ENCODE measurements at regions not wholly inside any gene's neighbourhood (a gene's known extent, or its start where the extent isn't known, plus 50 kb on each side); places are given as distances from the start of the nearest gene placed in this dataset.
"Not testable (repeated sequence)": the region's sequence is repeated elsewhere in the genome, so short reads cannot be mapped to it uniquely, and the experiment has no call there.

DNA sequence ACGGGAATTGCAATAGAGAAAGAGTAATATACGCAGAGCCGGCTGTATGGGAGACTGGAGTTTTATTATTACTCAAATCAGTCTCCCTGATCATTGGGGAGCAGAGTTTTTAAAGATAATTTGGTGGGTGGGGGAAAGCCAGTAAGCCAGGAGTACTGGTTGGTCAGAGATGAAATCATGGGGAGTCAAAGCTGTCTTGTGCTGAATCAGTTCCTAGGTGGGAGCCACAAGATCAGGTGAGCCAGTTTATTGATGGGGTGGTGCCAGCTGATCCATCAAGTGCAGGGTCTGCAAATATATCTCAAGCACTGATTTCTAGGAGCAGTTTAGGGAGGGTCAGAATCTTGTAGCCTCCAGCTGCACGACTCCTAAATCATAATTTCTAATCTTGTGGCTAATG, 69.2 kb upstream of the SNX9 start:
- ATAC-seq: not testable (repeated sequence)

- ATAC-seq: no peak
- no peak for TF ChIP-seq TCF4 (CRISPR knock-in tag; IDR thresholded peaks at IDR 0.05; ENCODE audit: borderline replicate concordance)
- TF ChIP-seq TOX (CRISPR knock-in tag; IDR thresholded peaks at IDR 0.05; ENCODE audit: borderline replicate concordance): no peak
- TF ChIP-seq BACH2 (CRISPR knock-in tag; IDR thresholded peaks at IDR 0.05; ENCODE audit: borderline replicate concordance): no peak
- TF ChIP-seq ISL1 (CRISPR knock-in tag; IDR thresholded peaks at IDR 0.05): no peak
- no peak for TF ChIP-seq ZC3H10 (CRISPR knock-in tag; IDR thresholded peaks at IDR 0.05)
- TF ChIP-seq ZNF565 (CRISPR knock-in tag; conservative IDR thresholded peaks at IDR 0.05; ENCODE audit: low read depth): no peak
- no peak for TF ChIP-seq ZFP3 (CRISPR knock-in tag; IDR thresholded peaks at IDR 0.05)
- no peak for TF ChIP-seq CSDC2 (CRISPR knock-in tag; IDR thresholded peaks at IDR 0.05)
- no peak for TF ChIP-seq RARB (CRISPR knock-in tag; IDR thresholded peaks at IDR 0.05)
- TF ChIP-seq, protein P1, sequence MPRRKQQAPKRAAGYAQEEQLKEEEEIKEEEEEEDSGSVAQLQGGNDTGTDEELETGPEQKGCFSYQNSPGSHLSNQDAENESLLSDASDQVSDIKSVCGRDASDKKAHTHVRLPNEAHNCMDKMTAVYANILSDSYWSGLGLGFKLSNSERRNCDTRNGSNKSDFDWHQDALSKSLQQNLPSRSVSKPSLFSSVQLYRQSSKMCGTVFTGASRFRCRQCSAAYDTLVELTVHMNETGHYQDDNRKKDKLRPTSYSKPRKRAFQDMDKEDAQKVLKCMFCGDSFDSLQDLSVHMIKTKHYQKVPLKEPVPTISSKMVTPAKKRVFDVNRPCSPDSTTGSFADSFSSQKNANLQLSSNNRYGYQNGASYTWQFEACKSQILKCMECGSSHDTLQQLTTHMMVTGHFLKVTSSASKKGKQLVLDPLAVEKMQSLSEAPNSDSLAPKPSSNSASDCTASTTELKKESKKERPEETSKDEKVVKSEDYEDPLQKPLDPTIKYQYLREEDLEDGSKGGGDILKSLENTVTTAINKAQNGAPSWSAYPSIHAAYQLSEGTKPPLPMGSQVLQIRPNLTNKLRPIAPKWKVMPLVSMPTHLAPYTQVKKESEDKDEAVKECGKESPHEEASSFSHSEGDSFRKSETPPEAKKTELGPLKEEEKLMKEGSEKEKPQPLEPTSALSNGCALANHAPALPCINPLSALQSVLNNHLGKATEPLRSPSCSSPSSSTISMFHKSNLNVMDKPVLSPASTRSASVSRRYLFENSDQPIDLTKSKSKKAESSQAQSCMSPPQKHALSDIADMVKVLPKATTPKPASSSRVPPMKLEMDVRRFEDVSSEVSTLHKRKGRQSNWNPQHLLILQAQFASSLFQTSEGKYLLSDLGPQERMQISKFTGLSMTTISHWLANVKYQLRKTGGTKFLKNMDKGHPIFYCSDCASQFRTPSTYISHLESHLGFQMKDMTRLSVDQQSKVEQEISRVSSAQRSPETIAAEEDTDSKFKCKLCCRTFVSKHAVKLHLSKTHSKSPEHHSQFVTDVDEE (CRISPR knock-in tag; IDR thresholded peaks at IDR 0.05): no peak
- no peak for TF ChIP-seq ARNTL (CRISPR knock-in tag; IDR thresholded peaks at IDR 0.05; ENCODE audit: borderline replicate concordance, low read depth)
- TF ChIP-seq ZNF70 (CRISPR knock-in tag; IDR thresholded peaks at IDR 0.05): no peak
- TF ChIP-seq SNAI2 (CRISPR knock-in tag; IDR thresholded peaks at IDR 0.05): no peak
- TF ChIP-seq, protein P2, sequence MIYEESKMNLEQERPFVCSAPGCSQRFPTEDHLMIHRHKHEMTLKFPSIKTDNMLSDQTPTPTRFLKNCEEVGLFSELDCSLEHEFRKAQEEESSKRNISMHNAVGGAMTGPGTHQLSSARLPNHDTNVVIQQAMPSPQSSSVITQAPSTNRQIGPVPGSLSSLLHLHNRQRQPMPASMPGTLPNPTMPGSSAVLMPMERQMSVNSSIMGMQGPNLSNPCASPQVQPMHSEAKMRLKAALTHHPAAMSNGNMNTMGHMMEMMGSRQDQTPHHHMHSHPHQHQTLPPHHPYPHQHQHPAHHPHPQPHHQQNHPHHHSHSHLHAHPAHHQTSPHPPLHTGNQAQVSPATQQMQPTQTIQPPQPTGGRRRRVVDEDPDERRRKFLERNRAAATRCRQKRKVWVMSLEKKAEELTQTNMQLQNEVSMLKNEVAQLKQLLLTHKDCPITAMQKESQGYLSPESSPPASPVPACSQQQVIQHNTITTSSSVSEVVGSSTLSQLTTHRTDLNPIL (CRISPR knock-in tag; IDR thresholded peaks at IDR 0.05; ENCODE audit: low read depth): no peak
- TF ChIP-seq, protein P3, sequence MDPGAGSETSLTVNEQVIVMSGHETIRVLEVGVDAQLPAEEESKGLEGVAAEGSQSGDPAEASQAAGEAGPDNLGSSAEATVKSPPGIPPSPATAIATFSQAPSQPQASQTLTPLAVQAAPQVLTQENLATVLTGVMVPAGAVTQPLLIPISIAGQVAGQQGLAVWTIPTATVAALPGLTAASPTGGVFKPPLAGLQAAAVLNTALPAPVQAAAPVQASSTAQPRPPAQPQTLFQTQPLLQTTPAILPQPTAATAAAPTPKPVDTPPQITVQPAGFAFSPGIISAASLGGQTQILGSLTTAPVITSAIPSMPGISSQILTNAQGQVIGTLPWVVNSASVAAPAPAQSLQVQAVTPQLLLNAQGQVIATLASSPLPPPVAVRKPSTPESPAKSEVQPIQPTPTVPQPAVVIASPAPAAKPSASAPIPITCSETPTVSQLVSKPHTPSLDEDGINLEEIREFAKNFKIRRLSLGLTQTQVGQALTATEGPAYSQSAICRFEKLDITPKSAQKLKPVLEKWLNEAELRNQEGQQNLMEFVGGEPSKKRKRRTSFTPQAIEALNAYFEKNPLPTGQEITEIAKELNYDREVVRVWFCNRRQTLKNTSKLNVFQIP (CRISPR knock-in tag; IDR thresholded peaks at IDR 0.05; ENCODE audit: borderline replicate concordance, low read depth): no peak
- TF ChIP-seq OSR1 (CRISPR knock-in tag; IDR thresholded peaks at IDR 0.05): no peak
- no peak for TF ChIP-seq PPARA (CRISPR knock-in tag; IDR thresholded peaks at IDR 0.05; ENCODE audit: borderline replicate concordance)
- TF ChIP-seq ZNF8 (CRISPR knock-in tag; IDR thresholded peaks at IDR 0.05): no peak
Measured at GRCh38 chr6:157754351-157754750, 68.7 kb upstream of the SNX9 start.

DNA sequence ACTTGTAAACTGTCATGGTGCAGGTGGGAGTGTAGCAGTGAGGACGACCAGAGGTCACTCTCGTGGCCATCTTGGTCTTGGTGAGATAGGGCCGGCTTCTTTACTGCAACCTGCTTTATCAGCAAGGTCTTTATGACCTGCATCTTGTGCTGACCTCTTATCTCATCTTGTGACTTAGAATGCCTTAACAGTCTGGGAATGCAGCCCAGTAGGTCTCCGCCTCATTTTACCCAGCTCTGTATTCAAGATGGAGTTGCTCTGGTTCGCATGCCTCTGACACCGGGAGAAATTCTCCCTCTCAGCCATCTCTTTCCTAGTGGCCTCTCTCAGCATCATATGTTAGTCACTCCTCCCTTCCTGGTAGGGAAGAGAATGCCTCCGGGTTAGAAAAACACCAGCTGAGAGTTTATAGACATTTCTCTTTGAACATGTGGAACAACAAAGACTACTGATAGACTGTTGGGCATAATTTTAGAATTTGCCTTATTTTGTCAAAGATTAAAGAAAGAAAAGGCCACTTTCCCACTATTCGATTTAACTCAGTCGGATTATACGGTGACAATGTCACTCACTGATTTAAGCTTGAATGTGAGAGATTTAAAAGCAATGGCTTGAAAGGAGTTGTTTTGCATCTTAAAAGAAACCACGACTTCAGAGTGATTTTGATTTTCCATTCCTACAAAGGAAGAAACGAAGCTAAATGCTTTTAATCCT, 67.9 kb upstream of the SNX9 start:
- no peak for ATAC-seq

GRCh38 chr6:157755746-157756411, 67.2 kb upstream of the SNX9 start:
- no peak for TF ChIP-seq OSR1 (CRISPR knock-in tag; IDR thresholded peaks at IDR 0.05)
- TF ChIP-seq, protein P3 (CRISPR knock-in tag; IDR thresholded peaks at IDR 0.05; ENCODE audit: borderline replicate concordance, low read depth): no peak
- ATAC-seq: no peak

More for the DNA sequence above, 67.9 kb upstream of the SNX9 start:
- TF ChIP-seq ESRRG (CRISPR knock-in tag; IDR thresholded peaks at IDR 0.05) (no peak), ZFP3 (CRISPR knock-in tag; IDR thresholded peaks at IDR 0.05) (0 out of 2 replicates have a peak, but pooled peaks have one; percentile 20)

Data from SK-N-SH treated with all-trans-retinoic acid at 6 μM for 48 hours (cell line).